IMR-90 (cell line): ENCODE measurements at regions not wholly inside any gene's neighbourhood (a gene's known extent, or its start where the extent isn't known, plus 50 kb on each side); places are given as distances from the start of the nearest gene placed in this dataset.

Experiments
- BHLHE40 ChIP-seq: fragments of 150-350 bp; IDR thresholded peaks from 2 replicates; pipeline ENCODE4 v1.6.1; 2016; ENCODE audit warnings: mild to moderate bottlenecking, low read depth, low read length
- CEBPB ChIP-seq: IDR thresholded peaks from 2 replicates; pipeline ENCODE4 v1.6.1; 2012; ENCODE audit warnings: low read depth, low read length, improper control_type of control experiment
- CHD1 ChIP-seq: IDR thresholded peaks from 2 replicates; pipeline ENCODE4 v1.6.1; 2012; ENCODE audit warnings: low read depth, low read length, improper control_type of control experiment
- CTCF ChIP-seq: conservative IDR thresholded peaks from 2 replicates; pipeline ENCODE4 v1.5.1; 2012; ENCODE audit warnings: mild to moderate bottlenecking, low read depth, low read length, improper control_type of control experiment
- FOS ChIP-seq: fragments of 150-350 bp; IDR thresholded peaks from 2 replicates; pipeline ENCODE4 v1.6.1; 2016; ENCODE audit warnings: low read depth, low read length
- MAFK ChIP-seq: IDR thresholded peaks from 2 replicates; pipeline ENCODE4 v1.6.1; 2012; ENCODE audit warnings: low read depth, low read length, improper control_type of control experiment
- NFE2L2 ChIP-seq: fragments of 150-350 bp; IDR thresholded peaks from 2 replicates; pipeline ENCODE4 v1.6.1; 2016; ENCODE audit warnings: low read depth, mild to moderate bottlenecking, low read length
- POLR2A ChIP-seq: IDR thresholded peaks from 2 replicates; pipeline ENCODE4 v1.6.1; 2012; ENCODE audit warnings: mild to moderate bottlenecking, low read depth, low read length
- RAD21 ChIP-seq: IDR thresholded peaks from 2 replicates; pipeline ENCODE4 v1.6.1; 2012; ENCODE audit warnings: low read length, improper control_type of control experiment
- RCOR1 ChIP-seq: IDR thresholded peaks from 2 replicates; pipeline ENCODE4 v1.6.1; 2012; ENCODE audit warnings: mild to moderate bottlenecking, low read length, improper control_type of control experiment; ENCODE audit not compliant: insufficient replicate concordance
- SMC3 ChIP-seq: fragments of 150-350 bp; IDR thresholded peaks from 2 replicates; pipeline ENCODE4 v1.6.1; 2016; ENCODE audit warnings: low read depth, mild to moderate bottlenecking, antibody characterized with exemption, low read length, moderate library complexity
- USF2 ChIP-seq: fragments of 150-350 bp; IDR thresholded peaks from 2 replicates; pipeline ENCODE4 v1.6.1; 2017; ENCODE audit warnings: mild to moderate bottlenecking, antibody characterized with exemption, low read length, low read depth

GRCh38 chr3:177778633-177779032, 581.4 kb upstream of the TBL1XR1 start:
- TF ChIP-seq SMC3 (no peak), CTCF (no peak), RAD21 (no peak), RCOR1 (no peak), USF2 (no peak), POLR2A (no peak), CEBPB (no peak), BHLHE40 (no peak), CHD1 (no peak), MAFK (no peak), FOS (no peak), NFE2L2 (no peak)
